ENCODE measurements at regions not wholly inside any gene's neighbourhood (a gene's known extent, or its start where the extent isn't known, plus 50 kb on each side); places are given as distances from the start of the nearest gene placed in this dataset.

DNA sequence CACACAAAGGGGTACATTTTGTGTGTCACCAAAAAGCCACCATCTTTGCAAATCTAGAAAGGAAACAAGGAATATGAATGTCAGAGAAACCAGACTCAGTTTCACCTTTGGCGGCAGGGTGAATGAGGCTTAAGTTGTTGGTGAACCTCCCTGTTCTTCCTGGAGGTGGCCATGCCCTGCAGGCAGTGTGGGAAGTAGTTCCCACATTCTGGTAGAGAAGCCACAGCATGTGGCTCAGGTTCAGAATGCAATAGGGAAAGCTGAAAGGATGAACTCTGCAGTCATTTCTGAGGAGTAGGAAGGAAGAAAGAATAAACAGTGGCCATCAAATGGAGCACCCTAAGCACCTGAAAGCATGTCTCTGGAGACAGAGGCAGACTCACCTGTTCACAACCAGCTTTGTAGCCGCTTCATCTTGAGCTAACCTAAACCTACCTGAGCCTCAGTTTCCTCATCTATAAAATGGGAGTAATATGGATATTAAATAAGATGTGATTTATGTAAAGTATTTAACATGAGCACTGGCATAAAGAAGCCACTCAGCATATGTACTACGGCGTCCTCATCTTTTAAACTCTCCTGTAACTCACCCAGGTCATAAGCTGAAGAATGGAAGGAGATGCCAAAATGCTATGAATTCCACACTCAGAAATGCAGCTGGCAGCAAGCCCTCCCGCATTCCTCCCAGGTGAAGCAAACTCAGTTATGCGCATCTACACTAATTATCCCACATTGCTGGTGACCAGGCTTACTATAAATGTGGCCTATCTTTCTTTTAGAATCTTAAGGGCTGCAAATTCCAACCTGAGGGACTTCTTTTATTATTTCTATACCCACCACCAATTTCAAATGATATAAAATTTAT is 86.0 kb downstream of the ZNF608 start:
- no peak for ATAC-seq
- no peak for DNase-seq (ENCODE audit: low spot score)

DNA sequence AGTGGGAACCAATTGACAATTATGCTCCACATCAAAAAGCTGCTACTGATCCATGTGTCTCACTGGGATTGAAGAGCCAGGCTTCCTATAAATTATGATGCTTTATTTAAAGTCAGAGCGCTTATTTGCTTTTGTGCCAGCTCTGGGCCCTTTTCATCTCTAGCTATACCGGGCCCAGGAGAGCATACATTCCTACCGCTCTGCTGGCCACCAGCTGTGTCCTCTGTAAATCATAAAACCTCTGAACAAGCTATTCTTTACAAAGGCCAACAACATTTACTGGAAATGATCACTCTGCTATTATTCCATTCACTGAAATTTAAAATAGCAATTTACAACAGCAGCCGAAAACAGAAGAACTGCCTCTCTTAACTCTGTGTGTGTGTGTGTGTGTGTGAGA is 86.6 kb downstream of the ZNF608 start:
- Histone ChIP-seq H3K9me3 (ENCODE audit: low read length) (no peaks in the 10 kb centered on the region), H3K27ac (ENCODE audit: extremely low read length, insufficient read depth, low read length) (no peak overlapping the region), H4K20me1 (ENCODE audit: insufficient read depth, low read length) (no peaks in the 10 kb centered on the region), H3K9ac (ENCODE audit: insufficient read depth, low read depth, low read length) (no peak overlapping the region), H3K27me3 (ENCODE audit: control insufficient read depth in 1 of 2, insufficient read depth in 2 of 2, low read length in 2 of 2) (no peaks in the 10 kb centered on the region), H3K4me3 (replicated peaks in 1 of 3; ENCODE audit: insufficient read depth in 1 of 3, low read depth in 2 of 3, low read length in 3 of 3) (no peak overlapping the region), H3K36me3 (replicated peaks in 1 of 2; ENCODE audit: control insufficient read depth in 1 of 2, insufficient read depth in 2 of 2, low read length in 2 of 2) (no peaks in the 10 kb centered on the region), H3K4me2 (ENCODE audit: low read depth, low read length) (no peak overlapping the region), H3K79me2 (ENCODE audit: insufficient read depth, low read length) (no peaks in the 10 kb centered on the region), H2AFZ (ENCODE audit: low read length) (no peak overlapping the region), H3K4me1 (ENCODE audit: insufficient read depth, low read length) (peaks cover 95% of the 10 kb centered on the region)
- ChIA-PET POLR2A (interaction anchor here (0.9 kb wide), 1 partner anchor 88 kb away, joined by 3 read pairs; no protein-coding TSS in a partner anchor), CTCF (ENCODE audit: low intra/inter-chr PET ratio, low total read pairs) (no interaction called here)
- no TSS peak for BruUV-seq (replicated peaks)
- intact Hi-C loops (cut with micrococcal nuclease; ENCODE audit: unreplicated experiment) = loop anchor here (2.0 to 10.0 kb wide), 3 partner anchors 89 to 1705 kb away; no protein-coding TSS in a partner anchor
- ATAC-seq (no peak), FAIRE-seq (no peak), DNase-seq (ENCODE audit: low spot score) (no peak)
- in situ Hi-C loops (cut with HindIII; ENCODE audit: extremely low pct_ligation_motif_present, low pct_unique_long_range_greater_than_20kb) = loop anchor here (5.0 to 25.0 kb wide), 2 partner anchors 77 to 372 kb away; no protein-coding TSS in a partner anchor
- 58% methylated on average over 4 of the region's 4 CpGs for WGBS (ENCODE audit: low lambda C conversion rate)
- TF ChIP-seq ZNF788 (CRISPR knock-in tag; IDR thresholded peaks at IDR 0.05; ENCODE audit: borderline replicate concordance) = no peak
- TF ChIP-seq SYNCRIP (IDR thresholded peaks at IDR 0.05; ENCODE audit: insufficient read depth, low read depth, low read length) = no peak
- TF ChIP-seq SPEN (CRISPR knock-in tag; IDR thresholded peaks at IDR 0.05; ENCODE audit: low read depth) = no peak
- TF ChIP-seq TEAD3 (CRISPR knock-in tag; optimal IDR thresholded peaks at IDR 0.05; ENCODE audit: borderline replicate concordance) = no peak
- TF ChIP-seq RARG (CRISPR knock-in tag; IDR thresholded peaks at IDR 0.05; ENCODE audit: low read depth) = no peak
- no peak for TF ChIP-seq ZNF430 (CRISPR knock-in tag; IDR thresholded peaks at IDR 0.05)
- TF ChIP-seq ZFY (CRISPR knock-in tag; IDR thresholded peaks at IDR 0.05) = no peak
- TF ChIP-seq RBAK (CRISPR knock-in tag; IDR thresholded peaks at IDR 0.05) = no peak
- no peak for TF ChIP-seq SNAPC2 (CRISPR knock-in tag; IDR thresholded peaks at IDR 0.05)
- TF ChIP-seq ZNF891 (CRISPR knock-in tag; IDR thresholded peaks at IDR 0.05) = no peak
- TF ChIP-seq, protein P1, sequence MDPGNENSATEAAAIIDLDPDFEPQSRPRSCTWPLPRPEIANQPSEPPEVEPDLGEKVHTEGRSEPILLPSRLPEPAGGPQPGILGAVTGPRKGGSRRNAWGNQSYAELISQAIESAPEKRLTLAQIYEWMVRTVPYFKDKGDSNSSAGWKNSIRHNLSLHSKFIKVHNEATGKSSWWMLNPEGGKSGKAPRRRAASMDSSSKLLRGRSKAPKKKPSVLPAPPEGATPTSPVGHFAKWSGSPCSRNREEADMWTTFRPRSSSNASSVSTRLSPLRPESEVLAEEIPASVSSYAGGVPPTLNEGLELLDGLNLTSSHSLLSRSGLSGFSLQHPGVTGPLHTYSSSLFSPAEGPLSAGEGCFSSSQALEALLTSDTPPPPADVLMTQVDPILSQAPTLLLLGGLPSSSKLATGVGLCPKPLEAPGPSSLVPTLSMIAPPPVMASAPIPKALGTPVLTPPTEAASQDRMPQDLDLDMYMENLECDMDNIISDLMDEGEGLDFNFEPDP (CRISPR knock-in tag; conservative IDR thresholded peaks at IDR 0.05) = no peak
- TF ChIP-seq AGO1 (IDR thresholded peaks at IDR 0.05; ENCODE audit: low read depth, low read length, poor library complexity, severe bottlenecking) = no peak
- TF ChIP-seq ELF1 (CRISPR knock-in tag; IDR thresholded peaks at IDR 0.05) = no peak

More for the DNA sequence above, 86.0 kb downstream of the ZNF608 start:
- Histone ChIP-seq H3K9ac (ENCODE audit: insufficient read depth, low read depth, low read length) (peak overlapping the region; percentile 48; the same call in 1 of the 2 replicates), H4K20me1 (ENCODE audit: insufficient read depth, low read length) (no peaks in the 10 kb centered on the region), H3K4me2 (ENCODE audit: low read depth, low read length) (peak overlapping the region; percentile 81), H3K79me2 (ENCODE audit: insufficient read depth, low read length) (no peaks in the 10 kb centered on the region), H3K9me3 (ENCODE audit: low read length) (no peaks in the 10 kb centered on the region), H3K4me1 (ENCODE audit: insufficient read depth, low read length) (peaks cover 89% of the 10 kb centered on the region), H3K27ac (ENCODE audit: extremely low read length, insufficient read depth, low read length) (peak overlapping the region; percentile 61), H3K27me3 (ENCODE audit: control insufficient read depth in 1 of 2, insufficient read depth in 2 of 2, low read length in 2 of 2) (no peaks in the 10 kb centered on the region), H3K4me3 (replicated peaks in 1 of 3; ENCODE audit: insufficient read depth in 1 of 3, low read depth in 2 of 3, low read length in 3 of 3) (0 out of 6 replicates have a peak overlapping the region, but pooled peaks of 1 of the 3 experiments have one; percentile 2), H3K36me3 (replicated peaks in 1 of 2; ENCODE audit: control insufficient read depth in 1 of 2, insufficient read depth in 2 of 2, low read length in 2 of 2) (no peaks in the 10 kb centered on the region), H2AFZ (ENCODE audit: low read length) (no peak overlapping the region)
- TF ChIP-seq ZNF629 (CRISPR knock-in tag; conservative IDR thresholded peaks at IDR 0.05) = peak; percentile 89
- TF ChIP-seq ZMYM3 (CRISPR knock-in tag; IDR thresholded peaks at IDR 0.05) = 0 out of 2 replicates have a peak, but pooled peaks have one; percentile 43
- no peak for TF ChIP-seq ARNTL (CRISPR knock-in tag; IDR thresholded peaks at IDR 0.05)
- BruUV-seq (replicated peaks) = no TSS peak
- FAIRE-seq = no peak
- WGBS (ENCODE audit: low lambda C conversion rate) = 82% methylated on average over 6 of the region's 6 CpGs
- intact Hi-C loops (cut with micrococcal nuclease; ENCODE audit: unreplicated experiment) = loop anchor here (1.0 to 10.0 kb wide), 6 partner anchors 9 to 1704 kb away; no protein-coding TSS in a partner anchor
- in situ Hi-C loops (cut with HindIII; ENCODE audit: extremely low pct_ligation_motif_present, low pct_unique_long_range_greater_than_20kb) = loop anchor here (5.0 to 25.0 kb wide), 2 partner anchors 78 to 373 kb away; no protein-coding TSS in a partner anchor
- POLR2A ChIA-PET = interaction anchor here (0.8 to 1.7 kb wide), 8 partner anchors 15 to 88 kb away, joined by 3 to 13 read pairs (median 4); no protein-coding TSS in a partner anchor
- CTCF ChIA-PET (ENCODE audit: low intra/inter-chr PET ratio, low total read pairs) = no interaction called here
